OCI-LY1 (cell line): ENCODE measurements at regions not wholly inside any gene's neighbourhood (a gene's known extent, or its start where the extent isn't known, plus 50 kb on each side); places are given as distances from the start of the nearest gene placed in this dataset.

Experiments used
- CTCF ChIP-seq: fragments of 200-600 bp; sonication (generic), shearing (Covaris generic); IDR thresholded peaks from 2 replicates; pipeline ENCODE4 v1.5.1; 2017; ENCODE audit warnings: mild to moderate bottlenecking, antibody characterized with exemption, low read length, moderate library complexity, mixed read lengths
- EZH2 ChIP-seq: fragments of 200-600 bp; sonication (generic), shearing (Covaris generic); IDR thresholded peaks from 2 replicates; pipeline ENCODE4 v1.8.0; 2017; ENCODE audit warnings: borderline replicate concordance, mixed run types, mild to moderate bottlenecking, antibody characterized with exemption, low read length, moderate library complexity, mixed read lengths

GRCh38 chr4:158015241-158015640 is 157.6 kb downstream of the GASK1B start:
- no peak for TF ChIP-seq EZH2
- no peak for TF ChIP-seq CTCF
